Uterus (tissue), 2 donors: ENCODE measurements at regions not wholly inside any gene's neighbourhood (a gene's known extent, or its start where the extent isn't known, plus 50 kb on each side); places are given as distances from the start of the nearest gene placed in this dataset.

ENCODE experiments used
- POLR2A ChIP-seq, 2 donors: fragments of 450-650 bp; IDR thresholded peaks; one replicate each; pipeline ENCODE4 v1.6.1; 2016; ENCODE audit warnings: antibody characterized with exemption in 2 of 2, mild to moderate bottlenecking in 1 of 2, moderate library complexity in 1 of 2
- TF ChIP-seq, protein P1 (sequence below), 4 experiments: fragments of 200-600 bp in 2 of 4; fragments of 450-650 bp in 2 of 4; sonication (generic) in 2 of 4; IDR thresholded peaks; one replicate each; pipeline ENCODE4 v1.5.1; 2016 to 2019; ENCODE audit warnings: antibody characterized with exemption in 4 of 4, mild to moderate bottlenecking in 2 of 4, moderate library complexity in 1 of 4

DNA sequence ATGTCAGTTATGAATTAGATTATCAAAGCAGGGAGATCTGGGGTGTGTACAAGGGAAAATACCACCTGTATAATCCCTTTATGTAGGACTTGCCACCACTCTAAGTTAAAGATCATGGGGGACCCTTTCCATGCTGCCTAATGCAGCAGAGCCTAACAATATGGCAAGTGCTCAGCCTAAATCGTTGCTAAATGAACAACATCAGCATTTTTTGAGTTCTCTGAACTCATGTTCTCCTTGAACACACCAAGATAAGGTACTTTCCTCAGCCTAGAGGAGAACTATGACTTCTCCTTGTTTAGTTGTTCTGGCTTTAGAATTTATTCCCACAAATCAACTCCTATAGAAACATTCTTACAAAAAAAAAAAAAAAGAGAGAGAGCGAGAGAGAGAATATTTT, 177.0 kb downstream of the DUSP10 start:
- TF ChIP-seq, protein P1, sequence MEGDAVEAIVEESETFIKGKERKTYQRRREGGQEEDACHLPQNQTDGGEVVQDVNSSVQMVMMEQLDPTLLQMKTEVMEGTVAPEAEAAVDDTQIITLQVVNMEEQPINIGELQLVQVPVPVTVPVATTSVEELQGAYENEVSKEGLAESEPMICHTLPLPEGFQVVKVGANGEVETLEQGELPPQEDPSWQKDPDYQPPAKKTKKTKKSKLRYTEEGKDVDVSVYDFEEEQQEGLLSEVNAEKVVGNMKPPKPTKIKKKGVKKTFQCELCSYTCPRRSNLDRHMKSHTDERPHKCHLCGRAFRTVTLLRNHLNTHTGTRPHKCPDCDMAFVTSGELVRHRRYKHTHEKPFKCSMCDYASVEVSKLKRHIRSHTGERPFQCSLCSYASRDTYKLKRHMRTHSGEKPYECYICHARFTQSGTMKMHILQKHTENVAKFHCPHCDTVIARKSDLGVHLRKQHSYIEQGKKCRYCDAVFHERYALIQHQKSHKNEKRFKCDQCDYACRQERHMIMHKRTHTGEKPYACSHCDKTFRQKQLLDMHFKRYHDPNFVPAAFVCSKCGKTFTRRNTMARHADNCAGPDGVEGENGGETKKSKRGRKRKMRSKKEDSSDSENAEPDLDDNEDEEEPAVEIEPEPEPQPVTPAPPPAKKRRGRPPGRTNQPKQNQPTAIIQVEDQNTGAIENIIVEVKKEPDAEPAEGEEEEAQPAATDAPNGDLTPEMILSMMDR (IDR thresholded peaks at IDR 0.05), result no peak
- no peak for TF ChIP-seq POLR2A (IDR thresholded peaks at IDR 0.05)
